ENCODE measurements at regions not wholly inside any gene's neighbourhood (a gene's known extent, or its start where the extent isn't known, plus 50 kb on each side); places are given as distances from the start of the nearest gene placed in this dataset.

- Histone ChIP-seq H3K4me1 (ENCODE audit: control insufficient read depth, extremely low read depth, insufficient read depth, low read length) (peaks cover 12% of the 10 kb centered on the region), H2AFZ (ENCODE audit: low read depth, low read length) (no peak overlapping the region), H3K9me3 (replicated peaks; ENCODE audit: control insufficient read depth, insufficient read depth, low read length) (no peaks in the 10 kb centered on the region), H3K79me2 (ENCODE audit: control insufficient read depth, insufficient read depth, low read length) (no peaks in the 10 kb centered on the region), H3K9me1 (replicated peaks; ENCODE audit: control insufficient read depth, extremely low read depth, insufficient read depth, low read length) (no peaks in the 10 kb centered on the region), H3K27ac (ENCODE audit: insufficient read depth, low read depth, low read length) (no peak overlapping the region), H4K20me1 (replicated peaks; ENCODE audit: control insufficient read depth, extremely low read depth, insufficient read depth, low read length) (no peaks in the 10 kb centered on the region), H3K4me2 (ENCODE audit: insufficient read depth, low read length) (no peak overlapping the region), H3K4me3 (replicated peaks in 1 of 3; ENCODE audit: insufficient read depth in 1 of 3, low read depth in 1 of 3, low read length in 3 of 3) (no peak overlapping the region), H3K27me3 (ENCODE audit: control insufficient read depth in 2 of 2, insufficient read depth in 2 of 2, low read length in 2 of 2) (no peaks in the 10 kb centered on the region), H3K9ac (replicated peaks; ENCODE audit: extremely low read depth, insufficient read depth, low read length) (no peak overlapping the region), H3K36me3 (ENCODE audit: control insufficient read depth in 2 of 2, extremely low read depth in 1 of 2, insufficient read depth in 2 of 2, low read length in 2 of 2) (no peaks in the 10 kb centered on the region)
- intact Hi-C loops (cut with micrococcal nuclease): no loop called here
- FAIRE-seq (no peak), DNase-seq (ENCODE audit: low read depth, low spot score) (no peak)
- POLR2A ChIA-PET: no interaction called here
- TF ChIP-seq FOS (IDR thresholded peaks at IDR 0.05; ENCODE audit: borderline replicate concordance, insufficient read depth, low read length): no peak
- TF ChIP-seq MAX (IDR thresholded peaks at IDR 0.05; ENCODE audit: insufficient read depth, insufficient read length): no peak
- TF ChIP-seq CTCF (IDR thresholded peaks at IDR 0.05; ENCODE audit: extremely low read depth in 1 of 2, insufficient read depth in 1 of 2, low read depth in 1 of 2, low read length in 2 of 2): no peak
- TF ChIP-seq JUN (IDR thresholded peaks at IDR 0.05; ENCODE audit: borderline replicate concordance, insufficient read depth, insufficient read length, low read depth): no peak
- TF ChIP-seq MYC (IDR thresholded peaks at IDR 0.05; ENCODE audit: low read depth, low read length): no peak
- TF ChIP-seq EZH2 (IDR thresholded peaks at IDR 0.05; ENCODE audit: borderline replicate concordance, low read depth, low read length, severe bottlenecking): no peak
- no peak for TF ChIP-seq POLR2A (IDR thresholded peaks at IDR 0.05; ENCODE audit: low read depth, low read length)
- TF ChIP-seq GATA2 (IDR thresholded peaks at IDR 0.05; ENCODE audit: insufficient read depth, insufficient read length, low read depth, low read length): no peak
- TF ChIP-seq POLR2AphosphoS5 (IDR thresholded peaks at IDR 0.05; ENCODE audit: insufficient read depth, low read depth, low read length): no peak
- no TSS peak for BruUV-seq (replicated peaks)
- dilution Hi-C loops (cut with MboI; ENCODE audit: extremely low pct_ligation_motif_present, low sequenced_read_pairs): no loop called here
- CTCF ChIA-PET: no interaction called here
Observed at GRCh38 chr9:109926421-109926869, 146.4 kb downstream of the PALM2AKAP2 start.

Data from endothelial cell of umbilical vein (primary cell).